PFSK-1 (cell line): ENCODE measurements at regions not wholly inside any gene's neighbourhood (a gene's known extent, or its start where the extent isn't known, plus 50 kb on each side); places are given as distances from the start of the nearest gene placed in this dataset.

ENCODE experiments used
- FOXP2 ChIP-seq: optimal IDR thresholded peaks from 2 replicates; pipeline ENCODE3; 2011; ENCODE audit warnings: borderline replicate concordance, control low read depth, inconsistent platforms; ENCODE audit not compliant: insufficient read depth; ENCODE audit errors: extremely low read length, extremely low read depth
- POLR2AphosphoS5 ChIP-seq: IDR thresholded peaks from 2 replicates; pipeline ENCODE4 v1.6.1; 2012; ENCODE audit warnings: low read depth, mild to moderate bottlenecking, control low read depth, low read length, moderate library complexity
- SIN3A ChIP-seq: IDR thresholded peaks from 2 replicates; pipeline ENCODE4 v1.6.1; 2012; ENCODE audit warnings: mild to moderate bottlenecking, low read length, moderate library complexity, borderline replicate concordance; ENCODE audit not compliant: insufficient read depth
- TAF1 ChIP-seq: IDR thresholded peaks from 2 replicates; pipeline ENCODE4 v1.6.1; 2012; ENCODE audit warnings: low read length, control low read depth, borderline replicate concordance; ENCODE audit not compliant: insufficient read depth
- TF ChIP-seq, protein P1 (sequence below), 2 experiments: IDR thresholded peaks; 2 replicates each; pipeline versions ENCODE4 v1.6.1 to v1.8.0; 2011 to 2012; ENCODE audit warnings: low read depth in 2 of 2, low read length in 2 of 2, control low read depth in 1 of 2, inconsistent platforms in 1 of 2, mild to moderate bottlenecking in 1 of 2, moderate library complexity in 1 of 2; ENCODE audit not compliant: insufficient read depth in 1 of 2

- TF ChIP-seq SIN3A (no peak), TAF1 (no peak)
Measured at GRCh38 chr22:47374901-47375575, 612.6 kb downstream of the TBC1D22A start.

GRCh38 chr22:47374273-47374771 is 611.9 kb downstream of the TBC1D22A start:
- TF ChIP-seq POLR2AphosphoS5 (no peak), TAF1 (no peak), SIN3A (no peak), FOXP2 (no peak)
- TF ChIP-seq, protein P1, sequence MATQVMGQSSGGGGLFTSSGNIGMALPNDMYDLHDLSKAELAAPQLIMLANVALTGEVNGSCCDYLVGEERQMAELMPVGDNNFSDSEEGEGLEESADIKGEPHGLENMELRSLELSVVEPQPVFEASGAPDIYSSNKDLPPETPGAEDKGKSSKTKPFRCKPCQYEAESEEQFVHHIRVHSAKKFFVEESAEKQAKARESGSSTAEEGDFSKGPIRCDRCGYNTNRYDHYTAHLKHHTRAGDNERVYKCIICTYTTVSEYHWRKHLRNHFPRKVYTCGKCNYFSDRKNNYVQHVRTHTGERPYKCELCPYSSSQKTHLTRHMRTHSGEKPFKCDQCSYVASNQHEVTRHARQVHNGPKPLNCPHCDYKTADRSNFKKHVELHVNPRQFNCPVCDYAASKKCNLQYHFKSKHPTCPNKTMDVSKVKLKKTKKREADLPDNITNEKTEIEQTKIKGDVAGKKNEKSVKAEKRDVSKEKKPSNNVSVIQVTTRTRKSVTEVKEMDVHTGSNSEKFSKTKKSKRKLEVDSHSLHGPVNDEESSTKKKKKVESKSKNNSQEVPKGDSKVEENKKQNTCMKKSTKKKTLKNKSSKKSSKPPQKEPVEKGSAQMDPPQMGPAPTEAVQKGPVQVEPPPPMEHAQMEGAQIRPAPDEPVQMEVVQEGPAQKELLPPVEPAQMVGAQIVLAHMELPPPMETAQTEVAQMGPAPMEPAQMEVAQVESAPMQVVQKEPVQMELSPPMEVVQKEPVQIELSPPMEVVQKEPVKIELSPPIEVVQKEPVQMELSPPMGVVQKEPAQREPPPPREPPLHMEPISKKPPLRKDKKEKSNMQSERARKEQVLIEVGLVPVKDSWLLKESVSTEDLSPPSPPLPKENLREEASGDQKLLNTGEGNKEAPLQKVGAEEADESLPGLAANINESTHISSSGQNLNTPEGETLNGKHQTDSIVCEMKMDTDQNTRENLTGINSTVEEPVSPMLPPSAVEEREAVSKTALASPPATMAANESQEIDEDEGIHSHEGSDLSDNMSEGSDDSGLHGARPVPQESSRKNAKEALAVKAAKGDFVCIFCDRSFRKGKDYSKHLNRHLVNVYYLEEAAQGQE (IDR thresholded peaks at IDR 0.05; ENCODE audit: insufficient read depth in 1 of 2, low read depth in 2 of 2, low read length in 2 of 2), result no peak

- TF ChIP-seq FOXP2, result no peak
- no peak for TF ChIP-seq POLR2AphosphoS5
- no peak for TF ChIP-seq TAF1
- TF ChIP-seq SIN3A, result no peak
- TF ChIP-seq, protein P1 (IDR thresholded peaks at IDR 0.05; ENCODE audit: insufficient read depth in 1 of 2, low read depth in 2 of 2, low read length in 2 of 2), result no peak
Measured at GRCh38 chr22:47373648-47374272, 611.3 kb downstream of the TBC1D22A start.

GRCh38 chr22:47372596-47373385 is 610.3 kb downstream of the TBC1D22A start:
- no peak for TF ChIP-seq SIN3A
- TF ChIP-seq, protein P1 (IDR thresholded peaks at IDR 0.05; ENCODE audit: insufficient read depth in 1 of 2, low read depth in 2 of 2, low read length in 2 of 2), result no peak
- TF ChIP-seq TAF1, result no peak
- no peak for TF ChIP-seq FOXP2
- TF ChIP-seq POLR2AphosphoS5, result no peak

- TF ChIP-seq, protein P1 (IDR thresholded peaks at IDR 0.05; ENCODE audit: insufficient read depth in 1 of 2, low read depth in 2 of 2, low read length in 2 of 2), result no peak
- TF ChIP-seq POLR2AphosphoS5, result no peak
Measured at GRCh38 chr22:47372111-47372581, 609.7 kb downstream of the TBC1D22A start.
